Fibroblast of lung (primary cell): ENCODE measurements at regions not wholly inside any gene's neighbourhood (a gene's known extent, or its start where the extent isn't known, plus 50 kb on each side); places are given as distances from the start of the nearest gene placed in this dataset.

Experiments used
- EZH2 ChIP-seq: IDR thresholded peaks from 2 replicates; pipeline ENCODE4 v1.5.1; 2012; ENCODE audit warnings: low read length, control low read depth, mild to moderate bottlenecking; ENCODE audit errors: missing control alignments
- TF ChIP-seq, protein P1 (sequence below), 2 donors: IDR thresholded peaks in 1 of 2; conservative IDR thresholded peaks in 1 of 2; 1 replicate in 1 of 2; 2 replicates in 1 of 2; pipeline ENCODE4 v1.5.1; 2011 to 2012; ENCODE audit warnings: low read length in 2 of 2, control low read depth in 1 of 2, inconsistent platforms in 1 of 2, low read depth in 1 of 2, mild to moderate bottlenecking in 1 of 2

DNA sequence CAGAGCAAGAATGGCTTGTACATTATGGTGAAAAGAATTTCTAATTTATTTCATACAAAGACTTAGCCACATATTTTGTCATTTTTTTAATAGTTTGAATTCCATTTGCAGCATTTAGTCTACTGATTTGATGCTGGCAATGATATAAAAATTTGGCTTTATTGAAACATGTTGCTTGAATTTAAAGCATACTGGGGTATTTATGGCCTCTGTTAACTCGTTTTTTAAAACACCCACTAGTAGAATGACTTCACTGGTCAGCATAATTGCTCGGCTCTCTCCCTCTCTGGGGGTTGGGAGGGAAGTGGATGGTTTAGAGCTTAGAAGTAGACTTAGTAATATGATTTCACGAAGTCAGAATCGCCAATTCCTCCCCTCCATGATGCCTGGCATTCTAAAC, 354.9 kb upstream of the HTR2A start:
- TF ChIP-seq, protein P1, sequence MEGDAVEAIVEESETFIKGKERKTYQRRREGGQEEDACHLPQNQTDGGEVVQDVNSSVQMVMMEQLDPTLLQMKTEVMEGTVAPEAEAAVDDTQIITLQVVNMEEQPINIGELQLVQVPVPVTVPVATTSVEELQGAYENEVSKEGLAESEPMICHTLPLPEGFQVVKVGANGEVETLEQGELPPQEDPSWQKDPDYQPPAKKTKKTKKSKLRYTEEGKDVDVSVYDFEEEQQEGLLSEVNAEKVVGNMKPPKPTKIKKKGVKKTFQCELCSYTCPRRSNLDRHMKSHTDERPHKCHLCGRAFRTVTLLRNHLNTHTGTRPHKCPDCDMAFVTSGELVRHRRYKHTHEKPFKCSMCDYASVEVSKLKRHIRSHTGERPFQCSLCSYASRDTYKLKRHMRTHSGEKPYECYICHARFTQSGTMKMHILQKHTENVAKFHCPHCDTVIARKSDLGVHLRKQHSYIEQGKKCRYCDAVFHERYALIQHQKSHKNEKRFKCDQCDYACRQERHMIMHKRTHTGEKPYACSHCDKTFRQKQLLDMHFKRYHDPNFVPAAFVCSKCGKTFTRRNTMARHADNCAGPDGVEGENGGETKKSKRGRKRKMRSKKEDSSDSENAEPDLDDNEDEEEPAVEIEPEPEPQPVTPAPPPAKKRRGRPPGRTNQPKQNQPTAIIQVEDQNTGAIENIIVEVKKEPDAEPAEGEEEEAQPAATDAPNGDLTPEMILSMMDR (conservative IDR thresholded peaks at IDR 0.05 in 1 of 2, IDR thresholded peaks at IDR 0.05 in 1 of 2; ENCODE audit: low read depth in 1 of 2, low read length in 2 of 2), result no peak
- no peak for TF ChIP-seq EZH2
